ENCODE measurements at regions not wholly inside any gene's neighbourhood (a gene's known extent, or its start where the extent isn't known, plus 50 kb on each side); places are given as distances from the start of the nearest gene placed in this dataset.

- Histone ChIP-seq H3K27ac (no peak overlapping the region), H3K4me1 (replicated peaks) (peaks cover 5% of the 10 kb centered on the region), H3K9me3 (replicated peaks) (no peaks in the 10 kb centered on the region), H3K27me3 (replicated peaks) (no peaks in the 10 kb centered on the region), H3K4me3 (no peak overlapping the region), H3K36me3 (no peaks in the 10 kb centered on the region)
- DNase-seq (ENCODE audit: low read depth in 1 of 2, low spot score in 2 of 2) = no peak
These were observed 577.2 kb upstream of the ZNF608 start for GRCh38 chr5:125323613-125324012.

- no peak overlapping the region for H3K27ac ChIP-seq
- peaks cover 5% of the 10 kb centered on the region for H3K4me1 ChIP-seq (replicated peaks)
- H3K4me3 ChIP-seq = no peak overlapping the region
- DNase-seq (ENCODE audit: low read depth in 1 of 2, low spot score in 2 of 2) = no peak
- H3K9me3 ChIP-seq (replicated peaks) = no peaks in the 10 kb centered on the region
- no peaks in the 10 kb centered on the region for H3K36me3 ChIP-seq
- no peaks in the 10 kb centered on the region for H3K27me3 ChIP-seq (replicated peaks)
These were observed 579.2 kb upstream of the ZNF608 start for GRCh38 chr5:125325488-125326149.

DNA sequence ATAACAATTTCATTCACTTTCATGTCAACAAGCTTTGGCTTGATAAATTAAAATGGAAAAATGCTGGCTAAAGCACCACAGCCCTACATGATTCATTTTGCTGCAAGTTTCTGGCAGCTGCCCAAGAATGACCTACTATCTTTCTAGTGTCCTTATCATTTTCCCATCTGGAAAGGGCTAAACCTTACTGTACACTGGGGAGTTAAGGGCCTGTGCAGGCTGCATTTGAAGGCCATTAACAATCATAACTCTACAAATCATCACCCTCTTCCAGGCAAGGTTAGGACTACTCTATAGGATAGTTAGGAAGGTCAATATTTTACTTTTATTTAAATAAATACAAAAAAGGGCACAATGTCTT is 579.7 kb upstream of the ZNF608 start:
- peaks cover 5% of the 10 kb centered on the region for H3K4me1 ChIP-seq (replicated peaks)
- H3K27ac ChIP-seq = no peak overlapping the region
- H3K9me3 ChIP-seq (replicated peaks) = no peaks in the 10 kb centered on the region
- H3K36me3 ChIP-seq = no peaks in the 10 kb centered on the region
- peak; percentile 51 to 68 for DNase-seq (ENCODE audit: low read depth in 1 of 2, low spot score in 2 of 2)
- H3K4me3 ChIP-seq = no peak overlapping the region
- H3K27me3 ChIP-seq (replicated peaks) = no peaks in the 10 kb centered on the region

DNA sequence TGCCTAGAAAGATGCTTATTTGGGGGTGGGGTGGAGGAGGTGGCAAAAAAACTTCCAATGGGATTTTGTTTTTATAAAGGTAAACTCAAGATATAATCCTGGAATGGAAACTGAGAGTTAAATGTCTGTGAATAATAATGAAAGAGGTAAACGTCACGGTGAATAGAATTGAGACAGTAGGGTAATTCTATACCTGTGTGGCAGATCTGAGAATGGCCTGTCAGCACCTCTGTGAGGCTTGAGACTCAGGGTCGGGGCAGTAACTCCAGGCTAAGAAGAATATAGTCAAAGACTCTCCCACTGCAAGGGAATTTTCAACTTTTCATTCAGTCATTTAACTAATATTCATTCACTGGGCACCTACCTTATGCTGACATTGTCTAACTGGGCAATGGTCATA is 581.2 kb upstream of the ZNF608 start:
- DNase-seq (ENCODE audit: low read depth in 1 of 2, low spot score in 2 of 2) = no peak
- H3K27me3 ChIP-seq (replicated peaks) = no peaks in the 10 kb centered on the region

DNA sequence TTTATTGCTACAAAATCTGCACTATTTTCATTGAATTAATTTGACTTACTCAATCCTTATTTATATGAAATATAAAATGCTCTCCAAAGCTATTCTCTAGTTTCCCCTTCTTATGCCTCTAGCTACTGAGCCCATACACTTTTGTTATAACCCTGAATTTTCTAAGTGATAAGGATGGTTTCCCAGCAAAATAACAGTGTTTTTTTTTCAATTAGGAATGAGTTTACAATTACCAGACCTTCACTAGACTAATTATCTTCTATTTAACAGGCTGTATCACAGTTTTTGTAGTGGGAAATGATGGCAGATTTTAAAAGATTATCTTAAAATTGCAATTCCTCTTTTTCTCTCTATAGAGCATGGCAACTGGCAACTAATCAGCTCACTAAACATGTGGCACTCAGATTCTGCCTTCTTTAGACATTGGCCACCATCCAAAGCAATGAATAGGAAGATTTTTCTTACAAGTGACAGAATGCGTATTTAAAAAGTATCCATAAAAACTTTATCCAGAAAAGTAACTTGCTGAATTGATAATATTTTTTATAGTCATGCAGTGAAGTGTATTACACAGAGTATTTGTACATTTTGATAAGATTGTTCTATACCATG is 585.7 kb upstream of the ZNF608 start:
- no peaks in the 10 kb centered on the region for H3K9me3 ChIP-seq (replicated peaks)
- no peaks in the 10 kb centered on the region for H3K27me3 ChIP-seq (replicated peaks)
- no peaks in the 10 kb centered on the region for H3K36me3 ChIP-seq
- H3K4me1 ChIP-seq (replicated peaks) = no peaks in the 10 kb centered on the region
- H3K4me3 ChIP-seq = no peak overlapping the region
- no peak overlapping the region for H3K27ac ChIP-seq
- no peak for DNase-seq (ENCODE audit: low read depth in 1 of 2, low spot score in 2 of 2)

More for the DNA sequence above, 581.2 kb upstream of the ZNF608 start:
- no peaks in the 10 kb centered on the region for H3K9me3 ChIP-seq (replicated peaks)
- H3K4me3 ChIP-seq = no peak overlapping the region
- H3K36me3 ChIP-seq = no peaks in the 10 kb centered on the region
- H3K4me1 ChIP-seq (replicated peaks) = peaks cover 5% of the 10 kb centered on the region
- H3K27ac ChIP-seq = no peak overlapping the region

DNA sequence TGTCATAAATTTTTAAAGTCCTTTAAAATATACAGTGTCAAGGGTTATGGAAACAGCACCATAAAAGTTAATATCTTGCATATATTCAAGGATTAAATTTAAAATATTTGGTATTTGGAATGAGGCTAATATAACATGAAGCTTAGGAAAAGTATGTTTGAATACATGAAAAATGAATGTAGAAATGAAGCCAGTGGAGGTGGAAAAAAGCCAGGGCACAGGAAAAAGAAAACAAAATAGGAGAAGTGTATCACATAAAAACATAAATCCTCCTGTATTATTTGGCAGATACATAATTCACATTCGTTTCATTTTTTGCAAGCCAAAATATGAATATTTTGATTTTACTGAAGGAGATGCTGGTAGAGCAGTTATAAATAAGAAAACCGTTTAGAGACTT is 587.0 kb upstream of the ZNF608 start:
- H3K9me3 ChIP-seq (replicated peaks) = no peaks in the 10 kb centered on the region
- no peaks in the 10 kb centered on the region for H3K27me3 ChIP-seq (replicated peaks)
- no peaks in the 10 kb centered on the region for H3K4me1 ChIP-seq (replicated peaks)
- H3K4me3 ChIP-seq = no peak overlapping the region
- DNase-seq (ENCODE audit: low read depth in 1 of 2, low spot score in 2 of 2) = no peak
- no peaks in the 10 kb centered on the region for H3K36me3 ChIP-seq
- no peak overlapping the region for H3K27ac ChIP-seq

- Histone ChIP-seq H3K4me3 (no peak overlapping the region), H3K27me3 (replicated peaks) (no peaks in the 10 kb centered on the region), H3K27ac (no peak overlapping the region), H3K36me3 (no peaks in the 10 kb centered on the region), H3K4me1 (replicated peaks) (no peaks in the 10 kb centered on the region), H3K9me3 (replicated peaks) (no peaks in the 10 kb centered on the region)
- no peak for DNase-seq (ENCODE audit: low read depth in 1 of 2, low spot score in 2 of 2)
These were observed 590.0 kb upstream of the ZNF608 start for GRCh38 chr5:125336401-125336800.

GRCh38 chr5:125337294-125337693 is 590.9 kb upstream of the ZNF608 start:
- Histone ChIP-seq H3K4me3 (no peak overlapping the region), H3K9me3 (replicated peaks) (no peaks in the 10 kb centered on the region), H3K27me3 (replicated peaks) (no peaks in the 10 kb centered on the region), H3K4me1 (replicated peaks) (no peaks in the 10 kb centered on the region), H3K27ac (no peak overlapping the region), H3K36me3 (no peaks in the 10 kb centered on the region)
- no peak for DNase-seq (ENCODE audit: low read depth in 1 of 2, low spot score in 2 of 2)

- Histone ChIP-seq H3K36me3 (no peaks in the 10 kb centered on the region), H3K27me3 (replicated peaks) (no peaks in the 10 kb centered on the region), H3K4me3 (no peak overlapping the region), H3K4me1 (replicated peaks) (no peaks in the 10 kb centered on the region), H3K27ac (no peak overlapping the region), H3K9me3 (replicated peaks) (no peaks in the 10 kb centered on the region)
- no peak for DNase-seq (ENCODE audit: low read depth in 1 of 2, low spot score in 2 of 2)
These were observed 592.2 kb upstream of the ZNF608 start for GRCh38 chr5:125338440-125339174.

- H3K4me1 ChIP-seq (replicated peaks) = no peaks in the 10 kb centered on the region
These were observed 595.0 kb upstream of the ZNF608 start for GRCh38 chr5:125341436-125341835.

DNA sequence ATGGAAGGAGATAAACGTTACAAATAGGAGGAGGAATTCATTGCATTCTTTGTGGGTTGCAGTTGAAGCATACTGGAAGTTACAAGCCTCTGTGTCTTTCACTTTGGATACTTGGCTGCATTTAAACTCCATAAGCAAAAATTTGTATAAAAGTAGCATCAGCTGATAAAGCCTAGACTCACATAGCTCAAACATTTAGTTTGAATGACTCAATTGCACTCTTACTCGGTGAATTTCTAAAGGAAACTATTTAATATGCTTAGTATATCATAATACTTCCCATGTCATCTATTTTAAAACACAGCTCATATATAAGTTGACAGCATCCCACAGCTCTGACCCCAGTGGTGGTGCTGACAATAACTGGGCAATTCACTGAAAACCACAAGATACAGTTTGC is 596.6 kb upstream of the ZNF608 start:
- no peak for DNase-seq (ENCODE audit: low read depth in 1 of 2, low spot score in 2 of 2)

More at GRCh38 chr5:125341436-125341835, 595.0 kb upstream of the ZNF608 start:
- H3K27me3 ChIP-seq (replicated peaks) = no peaks in the 10 kb centered on the region
- H3K36me3 ChIP-seq = no peaks in the 10 kb centered on the region
- no peak overlapping the region for H3K27ac ChIP-seq
- no peaks in the 10 kb centered on the region for H3K9me3 ChIP-seq (replicated peaks)
- H3K4me3 ChIP-seq = no peak overlapping the region
- no peak for DNase-seq (ENCODE audit: low read depth in 1 of 2, low spot score in 2 of 2)

GRCh38 chr5:125346316-125346715 is 599.9 kb upstream of the ZNF608 start:
- DNase-seq (ENCODE audit: low read depth in 1 of 2, low spot score in 2 of 2) = no peak
- H3K27me3 ChIP-seq (replicated peaks) = no peaks in the 10 kb centered on the region
- no peak overlapping the region for H3K4me3 ChIP-seq
- no peak overlapping the region for H3K27ac ChIP-seq
- H3K9me3 ChIP-seq (replicated peaks) = no peaks in the 10 kb centered on the region
- H3K4me1 ChIP-seq (replicated peaks) = peaks cover 12% of the 10 kb centered on the region
- no peaks in the 10 kb centered on the region for H3K36me3 ChIP-seq

More for the DNA sequence above, 596.6 kb upstream of the ZNF608 start:
- Histone ChIP-seq H3K4me1 (replicated peaks) (no peaks in the 10 kb centered on the region), H3K4me3 (no peak overlapping the region), H3K9me3 (replicated peaks) (no peaks in the 10 kb centered on the region), H3K36me3 (no peaks in the 10 kb centered on the region), H3K27me3 (replicated peaks) (no peaks in the 10 kb centered on the region), H3K27ac (no peak overlapping the region)

DNA sequence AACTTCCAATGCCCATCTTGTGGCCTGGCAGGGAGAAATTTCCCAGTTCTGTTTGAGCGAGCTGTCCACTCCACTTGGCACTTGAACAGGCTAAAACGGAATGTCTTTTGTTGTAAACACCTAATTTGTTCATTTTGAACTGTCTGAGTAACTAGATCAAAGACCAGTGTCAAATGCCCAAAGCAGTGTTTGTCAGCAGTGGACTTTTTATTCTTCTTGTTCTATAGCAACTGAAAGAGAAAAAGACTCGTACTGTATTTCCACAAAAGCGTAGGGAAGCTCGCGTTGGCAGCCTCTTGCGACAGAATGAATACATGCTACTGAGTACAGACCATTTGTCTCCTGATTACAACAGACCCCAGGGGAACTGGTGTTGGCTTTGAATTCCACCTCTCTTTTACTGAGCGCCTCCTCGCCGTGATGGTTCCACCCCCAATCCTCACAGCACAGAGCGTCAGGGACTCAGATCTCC is 601.8 kb upstream of the ZNF608 start:
- no peak for DNase-seq (ENCODE audit: low read depth in 1 of 2, low spot score in 2 of 2)
- H3K4me3 ChIP-seq = no peak overlapping the region
- no peaks in the 10 kb centered on the region for H3K36me3 ChIP-seq

More for the DNA sequence above, 601.8 kb upstream of the ZNF608 start:
- Histone ChIP-seq H3K27me3 (replicated peaks) (no peaks in the 10 kb centered on the region), H3K4me1 (replicated peaks) (peaks cover 12% of the 10 kb centered on the region), H3K9me3 (replicated peaks) (no peaks in the 10 kb centered on the region), H3K27ac (no peak overlapping the region)

All from SJSA1 (cell line).